HG03280 (cell line): ENCODE measurements at regions not wholly inside any gene's neighbourhood (a gene's known extent, or its start where the extent isn't known, plus 50 kb on each side); places are given as distances from the start of the nearest gene placed in this dataset.

Experiments used
- ATAC-seq: cut with Tn5 transposase; IDR thresholded peaks from one replicate; pipeline ENCODE4 v1.9.1; 2021; ENCODE audit warnings: mild to moderate bottlenecking, moderate library complexity; ENCODE audit not compliant: unreplicated experiment

- no peak for ATAC-seq
Measured at GRCh38 chr1:222046684-222047263, 304.9 kb upstream of the DUSP10 start.

DNA sequence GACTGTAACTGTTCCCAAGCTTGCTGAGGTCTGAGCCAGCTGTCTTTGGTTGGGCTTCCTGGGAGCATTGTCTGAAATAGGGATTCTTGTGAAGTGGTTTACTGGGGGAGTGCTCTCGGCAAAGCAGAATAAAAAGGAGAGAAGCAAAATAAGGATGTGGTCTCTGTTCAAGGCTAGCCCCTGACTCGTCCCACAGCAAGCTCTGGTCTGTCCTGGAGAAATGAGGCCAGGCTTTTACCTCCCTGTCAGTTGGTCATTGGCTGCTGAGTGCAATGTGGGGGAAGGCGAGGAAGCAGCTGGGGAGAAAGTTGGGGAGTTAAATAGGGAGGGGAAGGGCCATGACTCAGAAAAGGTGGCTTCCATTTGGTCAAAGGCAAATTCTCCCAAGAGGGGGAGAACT is 303.9 kb upstream of the DUSP10 start:
- ATAC-seq = no peak

DNA sequence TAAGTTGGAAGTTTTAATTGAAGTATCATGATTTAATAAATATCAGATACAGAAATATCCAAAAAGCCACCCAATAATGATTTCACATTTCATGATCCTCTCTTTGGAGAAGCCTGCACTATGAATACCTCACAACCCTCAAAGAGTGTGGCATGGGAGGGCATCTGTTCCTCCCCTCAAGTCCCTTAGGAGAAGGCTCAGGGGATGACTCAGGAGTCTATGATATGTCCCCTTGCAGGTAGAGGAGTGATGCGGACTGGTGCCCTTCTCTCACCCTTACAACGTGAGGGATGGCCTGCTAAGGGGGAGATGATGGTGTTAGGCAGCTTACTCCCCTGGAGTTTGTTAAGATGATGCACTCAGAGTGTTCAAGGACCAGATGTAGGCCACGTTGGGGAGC is 303.3 kb upstream of the DUSP10 start:
- ATAC-seq = no peak

GRCh38 chr1:222043444-222044292 is 301.8 kb upstream of the DUSP10 start:
- no peak for ATAC-seq

- no peak for ATAC-seq
Measured at GRCh38 chr1:222042120-222042519, 300.2 kb upstream of the DUSP10 start.

DNA sequence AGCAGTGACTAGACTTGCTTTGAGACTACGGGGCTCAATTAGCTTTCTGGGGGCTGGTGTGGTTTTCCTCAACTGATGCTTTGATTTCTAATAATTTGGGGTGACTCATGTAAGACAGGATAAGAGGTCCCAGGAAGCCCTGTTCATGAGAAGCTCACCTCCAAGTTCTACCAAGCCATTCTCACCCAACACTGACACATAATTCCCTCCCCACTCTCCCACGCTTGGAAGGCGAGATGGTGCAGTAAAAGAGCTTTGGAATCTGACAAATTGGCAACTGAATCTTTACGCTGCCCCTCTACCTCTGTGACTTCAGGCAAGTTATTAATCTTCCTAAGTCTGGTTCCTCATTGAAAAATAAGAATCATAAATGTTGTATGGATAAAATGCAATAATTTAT is 299.1 kb upstream of the DUSP10 start:
- no peak for ATAC-seq

DNA sequence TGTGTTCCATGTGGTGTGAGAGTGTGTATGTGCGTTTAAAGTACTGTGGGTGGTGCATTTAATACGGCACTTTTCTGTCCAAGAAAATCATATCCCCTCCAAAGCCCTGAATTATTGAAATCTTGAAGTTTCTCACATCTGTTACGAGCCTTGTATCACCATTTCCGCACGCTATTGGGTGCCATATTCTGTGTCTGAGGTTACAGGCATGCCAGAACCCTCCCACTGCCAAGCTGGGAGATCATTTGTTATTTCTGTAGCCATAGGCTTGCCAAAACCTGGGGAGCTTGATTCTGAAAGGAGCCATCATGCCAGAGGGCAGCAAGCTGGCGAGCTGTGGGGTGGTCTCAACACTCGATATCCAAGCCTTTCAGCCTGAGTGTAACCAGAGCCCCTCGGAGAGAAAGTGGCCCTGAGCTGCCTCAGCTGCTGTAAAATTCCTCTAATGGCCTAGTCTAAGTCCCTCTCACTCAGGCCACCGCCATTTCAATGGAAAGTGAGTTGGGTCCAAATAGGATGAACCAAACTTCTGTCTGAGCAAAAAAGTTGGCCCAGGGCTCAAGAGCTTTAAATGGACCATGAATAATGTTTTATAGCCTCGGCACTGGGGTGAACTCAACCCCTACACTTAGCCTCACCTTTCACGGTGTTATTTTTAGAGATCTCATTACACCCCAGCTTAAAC is 298.4 kb upstream of the DUSP10 start:
- no peak for ATAC-seq

- ATAC-seq = no peak
Measured at GRCh38 chr1:222038971-222039370, 297.1 kb upstream of the DUSP10 start.

DNA sequence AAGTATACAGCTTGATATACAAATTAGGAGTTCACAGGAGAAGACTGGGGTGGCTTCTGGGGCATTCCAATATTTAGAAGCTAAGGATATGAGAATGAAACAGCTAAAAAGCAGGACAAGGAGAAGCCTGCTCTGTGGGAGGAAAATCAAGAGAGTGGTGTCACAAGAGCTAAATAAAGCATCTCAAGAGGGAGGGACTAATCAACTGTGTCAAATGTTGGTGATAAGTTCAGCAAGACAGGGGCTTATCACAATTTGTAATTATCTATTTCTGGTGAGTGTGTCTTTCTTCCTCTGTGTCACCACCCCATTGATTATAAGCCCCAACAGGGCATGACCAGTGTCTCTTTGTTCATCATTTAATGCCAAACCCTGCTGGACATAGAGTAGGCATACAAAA is 295.8 kb upstream of the DUSP10 start:
- ATAC-seq = no peak

GRCh38 chr1:222034790-222035189 is 292.9 kb upstream of the DUSP10 start:
- no peak for ATAC-seq

DNA sequence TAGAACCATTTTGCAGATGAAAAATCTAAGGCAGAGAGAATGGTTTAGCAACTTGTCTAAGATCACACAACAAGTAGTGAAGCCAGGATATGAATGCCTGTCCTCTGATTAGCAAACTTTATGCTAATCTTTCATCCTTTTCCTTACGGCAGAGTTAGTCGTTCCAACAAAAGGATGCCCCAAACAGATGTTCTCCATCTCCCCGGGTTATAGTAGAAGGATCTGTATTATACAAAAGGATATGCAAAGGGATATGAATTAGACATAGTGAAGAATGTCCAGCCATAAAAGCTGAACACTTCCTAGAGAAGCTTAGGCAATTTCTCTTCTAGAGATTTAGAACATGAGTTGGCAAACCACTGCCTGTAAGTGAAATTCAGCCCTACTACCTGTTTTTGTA is 291.6 kb upstream of the DUSP10 start:
- ATAC-seq = no peak

DNA sequence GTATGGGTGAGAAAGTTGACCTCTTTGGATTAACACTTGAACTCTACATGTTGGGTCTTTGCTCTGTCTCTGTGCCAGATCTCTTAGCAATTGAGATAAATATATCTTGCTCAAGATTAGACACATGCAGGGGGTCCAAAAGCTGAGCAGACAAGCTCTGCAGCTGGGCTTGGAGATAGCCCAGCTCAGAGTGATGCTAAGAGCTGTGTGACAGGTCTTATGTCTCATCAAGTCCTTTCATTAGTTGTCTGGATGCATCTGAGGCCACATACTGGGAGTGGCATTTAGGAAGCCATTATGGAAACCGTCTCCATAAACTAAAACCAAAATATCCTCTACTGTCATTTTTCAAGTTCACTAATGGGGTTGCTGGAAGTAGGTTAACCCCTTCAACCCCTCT is 289.4 kb upstream of the DUSP10 start:
- ATAC-seq = no peak

GRCh38 chr1:222028676-222029075 is 286.8 kb upstream of the DUSP10 start:
- no peak for ATAC-seq

DNA sequence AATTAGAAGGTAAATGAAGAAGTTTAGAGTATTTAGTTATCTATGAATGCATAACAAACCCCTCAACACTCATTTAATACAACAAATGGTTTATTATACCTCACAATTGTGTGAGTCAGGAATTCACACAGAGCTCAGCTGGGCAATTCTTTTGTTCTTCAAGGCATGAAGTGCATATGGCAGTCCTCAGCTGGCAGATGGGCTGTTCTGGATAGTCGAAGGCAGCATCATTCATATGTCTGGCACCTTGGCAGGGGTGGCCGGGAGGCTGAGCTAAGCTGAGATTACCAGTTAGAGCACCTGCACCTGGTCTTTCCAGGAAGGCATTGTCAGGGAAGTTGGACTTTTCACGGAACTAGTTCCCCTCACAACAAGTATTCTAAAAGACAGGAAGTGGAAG is 286.2 kb upstream of the DUSP10 start:
- no peak for ATAC-seq

DNA sequence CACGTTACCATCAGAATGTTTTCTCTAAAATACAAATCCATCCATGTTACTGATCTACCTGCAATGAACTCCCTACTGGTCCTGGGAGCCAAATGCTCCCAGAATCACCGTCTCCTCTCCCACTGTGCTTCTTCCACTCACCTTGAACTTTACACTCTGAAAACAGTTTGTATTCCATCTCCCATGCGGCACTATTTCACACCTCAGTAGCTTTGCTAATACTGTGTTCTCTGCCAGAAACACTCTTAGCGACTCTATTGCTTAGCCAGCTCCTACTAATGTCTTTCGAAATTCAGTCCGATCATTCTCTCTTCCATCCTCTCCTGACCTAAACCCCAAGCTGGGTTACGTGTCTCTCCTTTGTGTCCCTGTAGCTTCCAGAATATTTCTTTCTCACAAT is 284.4 kb upstream of the DUSP10 start:
- no peak for ATAC-seq

DNA sequence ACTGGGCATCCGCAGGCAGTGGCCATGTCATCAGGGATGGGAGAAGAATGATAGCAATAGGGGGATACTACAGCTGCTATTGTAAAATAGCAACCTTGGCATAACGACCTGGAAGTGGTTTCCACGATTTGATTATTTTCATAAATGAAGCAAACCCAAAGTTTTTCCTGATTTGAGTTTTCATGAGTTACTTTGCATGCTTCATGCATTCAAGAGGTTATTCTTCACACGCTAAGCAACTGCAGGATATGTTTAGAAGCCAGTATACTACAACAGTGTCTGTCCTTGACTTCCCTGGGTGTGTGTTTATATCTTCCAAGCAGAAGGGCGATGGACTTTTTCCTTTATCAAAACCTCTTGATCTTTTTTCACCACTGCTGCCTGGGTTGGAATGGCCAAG is 281.1 kb upstream of the DUSP10 start:
- ATAC-seq = no peak

- ATAC-seq = no peak
Measured at GRCh38 chr1:222021129-222021528, 279.2 kb upstream of the DUSP10 start.

- ATAC-seq = no peak
Measured at GRCh38 chr1:222020553-222020952, 278.7 kb upstream of the DUSP10 start.

- ATAC-seq = no peak
Measured at GRCh38 chr1:222019029-222019428, 277.1 kb upstream of the DUSP10 start.

DNA sequence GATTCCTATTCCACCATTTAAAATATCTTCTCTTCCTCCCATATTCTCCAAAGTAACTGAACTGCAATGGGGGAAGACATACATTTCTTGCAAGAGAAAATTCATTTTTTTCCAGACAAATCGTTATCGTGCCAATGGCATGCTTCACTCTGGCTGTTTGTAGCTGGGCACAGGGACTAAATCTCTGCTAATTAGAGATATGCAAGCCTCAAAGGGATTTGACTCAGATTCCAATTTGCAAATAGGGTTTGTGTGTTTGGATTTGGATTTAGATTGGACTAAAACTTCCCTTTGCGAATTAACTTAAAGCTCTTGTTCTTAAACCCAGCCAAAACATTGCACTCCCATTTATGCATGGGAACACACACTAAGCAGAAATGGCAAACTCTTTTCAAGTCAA is 276.2 kb upstream of the DUSP10 start:
- no peak for ATAC-seq

DNA sequence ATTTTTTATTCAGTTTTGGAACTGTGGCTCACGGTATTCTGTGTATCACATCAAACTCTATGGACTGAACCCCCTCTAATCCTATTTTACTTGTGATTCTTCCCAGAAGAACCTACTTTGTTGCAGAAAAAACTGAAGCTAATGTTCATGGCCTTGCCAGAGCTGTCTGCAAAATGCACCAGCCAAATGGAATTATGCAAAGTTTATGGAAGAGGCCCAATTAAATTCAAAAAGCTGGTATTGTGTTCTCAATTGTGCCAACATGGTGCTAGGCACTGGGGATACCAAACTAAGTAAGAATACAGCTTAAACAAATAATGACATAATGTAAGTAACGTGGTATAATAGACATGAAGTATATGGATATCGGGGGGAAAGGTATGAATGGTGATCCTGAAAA is 273.8 kb upstream of the DUSP10 start:
- no peak for ATAC-seq

DNA sequence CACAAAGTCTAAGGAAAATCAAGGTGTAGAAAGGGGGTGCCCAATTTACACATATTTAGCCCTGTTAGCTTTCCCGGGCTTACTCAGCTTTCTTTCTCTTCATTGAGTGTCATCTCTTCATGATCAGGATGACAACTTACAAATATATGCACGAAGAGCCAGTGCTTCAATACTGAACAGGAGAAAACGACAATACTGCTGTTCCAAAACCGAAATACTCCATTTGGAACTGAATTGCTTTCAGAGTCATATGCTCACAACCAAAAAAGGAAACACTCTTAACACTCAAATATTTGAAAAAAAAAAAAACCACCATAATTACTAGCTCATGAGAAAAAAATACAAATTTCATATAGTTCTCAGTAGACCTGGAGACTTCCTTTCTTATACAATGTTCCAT is 272.1 kb upstream of the DUSP10 start:
- no peak for ATAC-seq
